Psoas muscle (tissue), 7 donors: ENCODE measurements at regions not wholly inside any gene's neighbourhood (a gene's known extent, or its start where the extent isn't known, plus 50 kb on each side); places are given as distances from the start of the nearest gene placed in this dataset.

ENCODE experiments used
- ATAC-seq, 4 donors: fragments of 200-7000 bp; cut with Tn5 transposase; one replicate each; pipeline ENCODE4 v1.9.1; 2020; ENCODE audit warnings: moderate library complexity in 3 of 4, mild to moderate bottlenecking in 2 of 4
- DNase-seq, 2 donors: peaks; one replicate each; pipeline ENCODE4 v3.0.0-alpha.2; 2020
- H3K27ac ChIP-seq: fragments of 200-600 bp; one replicate; pipeline ENCODE4 v1.8.0; 2022
- H3K27me3 ChIP-seq, 3 donors: fragments of 200-600 bp in 1 of 3; one replicate each; pipeline versions ENCODE4 v1.6.1 to v1.8.0; 2013 to 2022; ENCODE audit warnings: low read length in 2 of 3, mild to moderate bottlenecking in 2 of 3, moderate library complexity in 1 of 3; ENCODE audit not compliant: insufficient read depth in 3 of 3
- H3K36me3 ChIP-seq, 2 donors: fragments of 200-600 bp in 1 of 2; one replicate each; pipeline versions ENCODE4 v1.6.1 to v1.8.0; 2013 to 2022; ENCODE audit warnings: low read depth in 1 of 2, mild to moderate bottlenecking in 1 of 2, moderate library complexity in 1 of 2; ENCODE audit not compliant: insufficient read depth in 1 of 2
- H3K4me1 ChIP-seq: fragments of 200-600 bp; one replicate; pipeline ENCODE4 v1.8.0; 2022
- H3K4me3 ChIP-seq: fragments of 200-600 bp; one replicate; pipeline ENCODE4 v1.8.0; 2022; ENCODE audit warnings: mild to moderate bottlenecking
- H3K9me3 ChIP-seq: fragments of 200-600 bp; one replicate; pipeline ENCODE4 v1.8.0; 2022
- CTCF ChIP-seq: fragments of 200-600 bp; IDR thresholded peaks from one replicate; pipeline ENCODE4 v1.8.0; 2022; ENCODE audit warnings: antibody characterized with exemption
- WGBS, 3 donors: extraction: QIAGEN DNeasy Blood & Tissue Kit; methylation state at CpG; one replicate each; pipeline versions ENCODE4 v1.1.6 to v1.1.7; 2013; 5-methylcytosine and 5-hydroxymethylcytosine counted together
- intact Hi-C, 2 donors: fragments of 100-400 bp; cut with DNase I; formaldehyde crosslinking; loops; one replicate each; pipeline versions ENCODE4 v1.11.0 to v1.14.2; 2022
- donor health status: healthy with polysubstance abuse.
- donor health status: DM: no; HTN: no; CAD: no; lungs with moderate emphysema.
- donor health status: Bipolar disorder and iron deficiency.
- donor health status: healthy.
- donor health status: DM: yes; HTN: yes; CAD: no.
- donor health status: DM: no; HTN: no; CAD: no.
- donor health status: DM: yes; HTN: yes; CAD: no.

GRCh38 chr15:35741395-35741794, 195.4 kb upstream of the DPH6 start:
- Histone ChIP-seq H3K9me3 (no peaks in the 10 kb centered on the region), H3K27me3 (no peaks in the 10 kb centered on the region), H3K4me1 (no peaks in the 10 kb centered on the region), H3K36me3 (no peaks in the 10 kb centered on the region), H3K27ac (no peak overlapping the region), H3K4me3 (no peak overlapping the region)
- 49 to 56% (median 55%) methylated on average over 1 of the region's 1 CpG for WGBS, 3 donors
- no peak for TF ChIP-seq CTCF
- DNase-seq (no peak), ATAC-seq (no peak)
- intact Hi-C loops, result no loop called here

- DNase-seq (no peak), ATAC-seq (no peak)
- intact Hi-C loops, result no loop called here
- no peaks in the 10 kb centered on the region for H3K27me3 ChIP-seq
- H3K27ac ChIP-seq, result no peak overlapping the region
- no peaks in the 10 kb centered on the region for H3K9me3 ChIP-seq
- H3K4me1 ChIP-seq, result no peaks in the 10 kb centered on the region
- no peak overlapping the region for H3K4me3 ChIP-seq
- no peak for TF ChIP-seq CTCF
- no peaks in the 10 kb centered on the region for H3K36me3 ChIP-seq
These were observed 195.9 kb upstream of the DPH6 start for GRCh38 chr15:35741881-35742280.

- 94 to 100% (median 97%) methylated on average over 1 of the region's 1 CpG for WGBS, 3 donors
- no peaks in the 10 kb centered on the region for H3K9me3 ChIP-seq
- TF ChIP-seq CTCF, result no peak
- H3K4me3 ChIP-seq, result no peak overlapping the region
- no peaks in the 10 kb centered on the region for H3K27me3 ChIP-seq
- no peak for DNase-seq
- intact Hi-C loops, result no loop called here
- ATAC-seq, result no peak
- H3K4me1 ChIP-seq, result no peaks in the 10 kb centered on the region
- H3K27ac ChIP-seq, result no peak overlapping the region
- no peaks in the 10 kb centered on the region for H3K36me3 ChIP-seq
These were observed 197.4 kb upstream of the DPH6 start for GRCh38 chr15:35743321-35743720.

DNA sequence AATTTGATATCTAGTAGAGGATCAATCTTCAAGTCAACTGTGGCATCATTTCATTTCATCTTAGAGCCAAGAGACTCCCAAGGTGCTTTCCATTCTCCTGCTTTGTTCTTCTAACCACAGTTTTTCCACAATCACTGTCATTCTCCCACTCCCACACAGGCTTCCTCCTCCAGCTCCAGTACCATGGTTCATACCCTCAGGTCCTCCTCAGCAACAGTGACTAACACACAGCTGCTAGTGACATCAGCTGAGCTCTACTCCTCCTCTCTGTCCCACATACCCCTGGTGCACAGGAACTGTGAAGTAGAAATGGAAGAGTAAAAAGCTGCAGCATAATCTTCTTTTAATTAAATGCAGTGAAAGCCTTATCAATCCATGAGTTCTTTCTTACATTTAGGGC, 200.2 kb upstream of the DPH6 start:
- intact Hi-C loops, result no loop called here
- Histone ChIP-seq H3K9me3 (no peaks in the 10 kb centered on the region), H3K36me3 (no peaks in the 10 kb centered on the region), H3K27me3 (no peaks in the 10 kb centered on the region), H3K27ac (no peak overlapping the region), H3K4me3 (no peak overlapping the region), H3K4me1 (no peaks in the 10 kb centered on the region)
- no peak for DNase-seq
- no peak for TF ChIP-seq CTCF
- no peak for ATAC-seq

GRCh38 chr15:35748105-35748504, 202.1 kb upstream of the DPH6 start:
- no peaks in the 10 kb centered on the region for H3K9me3 ChIP-seq
- WGBS, 3 donors, result 91 to 96% (median 93%) methylated on average over 5 of the region's 5 CpGs
- H3K36me3 ChIP-seq, result no peaks in the 10 kb centered on the region
- intact Hi-C loops, result no loop called here
- H3K4me3 ChIP-seq, result no peak overlapping the region
- H3K4me1 ChIP-seq, result no peaks in the 10 kb centered on the region
- DNase-seq (no peak), ATAC-seq (no peak)
- H3K27ac ChIP-seq, result no peak overlapping the region
- no peaks in the 10 kb centered on the region for H3K27me3 ChIP-seq
- no peak for TF ChIP-seq CTCF
